Neural crest cell (in vitro differentiated cells): ENCODE measurements at regions not wholly inside any gene's neighbourhood (a gene's known extent, or its start where the extent isn't known, plus 50 kb on each side); places are given as distances from the start of the nearest gene placed in this dataset.
"Not testable (repeated sequence)": the region's sequence is repeated elsewhere in the genome, so short reads cannot be mapped to it uniquely, and the experiment has no call there.

ENCODE experiments used
- DNase-seq: peaks from one replicate; pipeline ENCODE4 v3.0.0; 2021; ENCODE audit warnings: low read depth, mixed read lengths, low spot score
- H3K27ac Mint-ChIP-seq: one replicate; pipeline ENCODE4 v1.8.0; 2021; ENCODE audit warnings: mild to moderate bottlenecking, mixed read lengths; ENCODE audit not compliant: unreplicated experiment
- H3K27me3 Mint-ChIP-seq: 2 replicates; pipeline ENCODE4 v1.8.0; 2021; ENCODE audit warnings: low read depth, mild to moderate bottlenecking, mixed read lengths
- H3K36me3 Mint-ChIP-seq: 2 replicates; pipeline ENCODE4 v1.8.0; 2021; ENCODE audit warnings: low read depth, mild to moderate bottlenecking, mixed read lengths
- H3K4me1 Mint-ChIP-seq: 2 replicates; pipeline ENCODE4 v1.8.0; 2021; ENCODE audit warnings: mixed read lengths
- H3K4me3 Mint-ChIP-seq: one replicate; pipeline ENCODE4 v1.8.0; 2021; ENCODE audit warnings: mild to moderate bottlenecking, mixed read lengths
- H3K9me3 Mint-ChIP-seq: 2 replicates; pipeline ENCODE4 v1.8.0; 2021; ENCODE audit warnings: mixed read lengths
- CTCF ChIP-seq: fragments of 200-600 bp; sonication (generic); conservative IDR thresholded peaks from 2 replicates; pipeline ENCODE4 v1.5.0; 2021; ENCODE audit warnings: antibody characterized with exemption, mild to moderate bottlenecking

- Mint-ChIP-seq H3K27me3 (peaks cover 5% of the 10 kb centered on the region), H3K4me1 (no peaks in the 10 kb centered on the region), H3K9me3 (no peaks in the 10 kb centered on the region), H3K36me3 (no peaks in the 10 kb centered on the region), H3K4me3 (no peak overlapping the region), H3K27ac (no peak overlapping the region)
- DNase-seq: no peak
- TF ChIP-seq CTCF: no peak
These were observed 58.3 kb upstream of the VSTM5 start for GRCh38 chr11:93908689-93909088.

GRCh38 chr11:93917673-93918072, 67.3 kb upstream of the VSTM5 start:
- no peak overlapping the region for H3K27ac Mint-ChIP-seq
- H3K36me3 Mint-ChIP-seq: no peaks in the 10 kb centered on the region
- H3K27me3 Mint-ChIP-seq: peaks cover 7% of the 10 kb centered on the region
- no peak for DNase-seq
- no peaks in the 10 kb centered on the region for H3K4me1 Mint-ChIP-seq
- no peak for TF ChIP-seq CTCF
- H3K4me3 Mint-ChIP-seq: no peak overlapping the region
- peaks cover 3% of the 10 kb centered on the region for H3K9me3 Mint-ChIP-seq

GRCh38 chr11:93921695-93922468, 71.5 kb upstream of the VSTM5 start:
- Mint-ChIP-seq H3K9me3 (peaks cover 3% of the 10 kb centered on the region), H3K27me3 (no peaks in the 10 kb centered on the region), H3K4me3 (no peak overlapping the region), H3K4me1 (no peaks in the 10 kb centered on the region), H3K27ac (peak overlapping the region; percentile 68), H3K36me3 (no peaks in the 10 kb centered on the region)
- TF ChIP-seq CTCF: peak; percentile 68
- peak; percentile 40 for DNase-seq

- Mint-ChIP-seq H3K4me1 (no peaks in the 10 kb centered on the region), H3K36me3 (no peaks in the 10 kb centered on the region), H3K27me3 (no peaks in the 10 kb centered on the region), H3K9me3 (peaks cover 3% of the 10 kb centered on the region), H3K4me3 (no peak overlapping the region), H3K27ac (no peak overlapping the region)
- TF ChIP-seq CTCF: no peak
- DNase-seq: no peak
These were observed 72.4 kb upstream of the VSTM5 start for GRCh38 chr11:93922830-93923229.

- not testable (repeated sequence) for H3K27me3 Mint-ChIP-seq
These were observed 75.7 kb upstream of the VSTM5 start for GRCh38 chr11:93926099-93926498.

GRCh38 chr11:93929407-93929806, 79.0 kb upstream of the VSTM5 start:
- Mint-ChIP-seq H3K9me3 (peaks cover 3% of the 10 kb centered on the region), H3K36me3 (no peaks in the 10 kb centered on the region), H3K4me1 (no peaks in the 10 kb centered on the region), H3K4me3 (no peak overlapping the region), H3K27me3 (peaks cover 15% of the 10 kb centered on the region), H3K27ac (no peak overlapping the region)
- TF ChIP-seq CTCF: no peak
- no peak for DNase-seq

More at GRCh38 chr11:93926099-93926498, 75.7 kb upstream of the VSTM5 start:
- not testable (repeated sequence) for H3K4me3 Mint-ChIP-seq, H3K4me1 Mint-ChIP-seq, H3K9me3 Mint-ChIP-seq, H3K36me3 Mint-ChIP-seq, H3K27ac Mint-ChIP-seq, DNase-seq
